Common myeloid progenitor, CD34-positive (primary cell): ENCODE measurements at regions not wholly inside any gene's neighbourhood (a gene's known extent, or its start where the extent isn't known, plus 50 kb on each side); places are given as distances from the start of the nearest gene placed in this dataset.
A peak's percentile ranks its signal among the peaks of the same experiment; 100 is the strongest.

Experiments used
- CTCF ChIA-PET: fragments of 350-600 bp; sonication (Branson Sonifier 250); formaldehyde crosslinking; loops from one replicate; lab custom pipeline; 2021; ENCODE audit warnings: antibody characterized with exemption; lab: Charles Lee
- POLR2A ChIA-PET: fragments of 350-600 bp; sonication (Branson Sonifier 250); formaldehyde crosslinking; loops from one replicate; lab custom pipeline; 2021; ENCODE audit warnings: antibody characterized with exemption; lab: Charles Lee
- DNase-seq, 3 donors: peaks; one replicate each; pipeline versions ENCODE4 v3.0.0 to v3.0.0-alpha.2; 2013
- H3K27ac ChIP-seq, 2 experiments: 1 replicate in 1 of 2; 2 replicates in 1 of 2; pipeline ENCODE4 v1.7.0; 2013; ENCODE audit warnings: inconsistent platforms in 2 of 2, low read length in 2 of 2, mild to moderate bottlenecking in 2 of 2, low read depth in 1 of 2, moderate library complexity in 1 of 2; ENCODE audit not compliant: severe bottlenecking in 2 of 2, insufficient read depth in 1 of 2, poor library complexity in 1 of 2
- H3K27me3 ChIP-seq, 5 experiments: replicated peaks in 2 of 5; 1 replicate in 3 of 5; 2 replicates in 2 of 5; pipeline versions ENCODE4 v1.6.1 to v1.7.0; 2013; ENCODE audit warnings: low read length in 4 of 5, mild to moderate bottlenecking in 2 of 5, moderate library complexity in 2 of 5, inconsistent platforms in 1 of 5; ENCODE audit not compliant: insufficient read depth in 5 of 5, control insufficient read depth in 4 of 5
- H3K36me3 ChIP-seq, 4 experiments: 1 replicate in 2 of 4; 2 replicates in 2 of 4; pipeline versions ENCODE4 v1.6.1 to v1.7.0; 2013; ENCODE audit warnings: low read length in 3 of 4, control low read depth in 1 of 4, mild to moderate bottlenecking in 1 of 4; ENCODE audit not compliant: control insufficient read depth in 4 of 4, insufficient read depth in 4 of 4
- H3K4me1 ChIP-seq, 4 experiments: 1 replicate in 3 of 4; 2 replicates in 1 of 4; pipeline versions ENCODE4 v1.6.1 to v1.7.1; 2013; ENCODE audit warnings: low read length in 3 of 4, mild to moderate bottlenecking in 3 of 4, control low read depth in 1 of 4, inconsistent platforms in 1 of 4, moderate library complexity in 1 of 4; ENCODE audit not compliant: control insufficient read depth in 4 of 4, insufficient read depth in 4 of 4; ENCODE audit errors: control extremely low read depth in 1 of 4
- H3K4me3 ChIP-seq, 7 experiments: 1 replicate in 4 of 7; 2 replicates in 3 of 7; pipeline versions ENCODE4 v1.5.1 to v1.7.0; 2013; ENCODE audit warnings: mild to moderate bottlenecking in 7 of 7, low read length in 6 of 7, moderate library complexity in 6 of 7, inconsistent platforms in 2 of 7, low read depth in 2 of 7, control low read depth in 1 of 7; ENCODE audit not compliant: insufficient read depth in 4 of 7, control insufficient read depth in 1 of 7; ENCODE audit errors: extremely low read depth in 1 of 7
- H3K9me3 ChIP-seq, 5 experiments: 1 replicate in 4 of 5; 2 replicates in 1 of 5; pipeline versions ENCODE4 v1.6.1 to v1.7.1; 2013; ENCODE audit warnings: low read length in 4 of 5, mild to moderate bottlenecking in 2 of 5, inconsistent platforms in 1 of 5, low read depth in 1 of 5, moderate library complexity in 1 of 5; ENCODE audit not compliant: control insufficient read depth in 4 of 5, insufficient read depth in 2 of 5; ENCODE audit errors: control extremely low read depth in 1 of 5
- WGBS: methylation state at CpG from one replicate; pipeline ENCODE4 v1.1.5; 2013; ENCODE audit not compliant: insufficient coverage; 5-methylcytosine and 5-hydroxymethylcytosine counted together

- no peaks in the 10 kb centered on the region for H3K36me3 ChIP-seq
- no peaks in the 10 kb centered on the region for H3K4me1 ChIP-seq
- CTCF ChIA-PET = interaction anchor here (1.6 kb wide), 1 partner anchor 8 kb away, joined by 7 read pairs; no protein-coding TSS in a partner anchor
- POLR2A ChIA-PET = no interaction called here
- no peak overlapping the region for H3K4me3 ChIP-seq
- 95% methylated on average over 6 of the region's 6 CpGs for WGBS
- H3K27me3 ChIP-seq = peaks cover 0 to 1% (median 0%) of the 10 kb centered on the region in 5 experiments
- no peak for DNase-seq
- no peaks in the 10 kb centered on the region for H3K9me3 ChIP-seq
- no peak overlapping the region for H3K27ac ChIP-seq
Measured at GRCh38 chr3:102664126-102664525, 229.3 kb downstream of the ZPLD1 start.

- Histone ChIP-seq H3K4me1 (no peaks in the 10 kb centered on the region), H3K27me3 (peaks cover 0 to 1% (median 0%) of the 10 kb centered on the region in 5 experiments), H3K4me3 (no peak overlapping the region), H3K9me3 (no peaks in the 10 kb centered on the region), H3K36me3 (no peaks in the 10 kb centered on the region), H3K27ac (no peak overlapping the region)
- 83% methylated on average over 1 of the region's 4 CpGs for WGBS
- ChIA-PET CTCF (interaction anchor here (0.7 kb wide), 1 partner anchor 11 kb away, joined by 3 read pairs; no protein-coding TSS in a partner anchor), POLR2A (no interaction called here)
- no peak for DNase-seq
Measured at GRCh38 chr3:102665183-102665582, 230.4 kb downstream of the ZPLD1 start.

GRCh38 chr3:102668247-102668646 lies 233.4 kb downstream of the ZPLD1 start:
- H3K36me3 ChIP-seq = no peaks in the 10 kb centered on the region
- CTCF ChIA-PET = no interaction called here
- no peak overlapping the region for H3K27ac ChIP-seq
- no peak for DNase-seq
- POLR2A ChIA-PET = no interaction called here
- H3K4me3 ChIP-seq = no peak overlapping the region
- 81% methylated on average over 4 of the region's 4 CpGs for WGBS
- peaks cover 0 to 1% (median 0%) of the 10 kb centered on the region in 5 experiments for H3K27me3 ChIP-seq
- no peaks in the 10 kb centered on the region for H3K4me1 ChIP-seq
- H3K9me3 ChIP-seq = no peaks in the 10 kb centered on the region

GRCh38 chr3:102670986-102671385 lies 236.2 kb downstream of the ZPLD1 start:
- Histone ChIP-seq H3K27ac (no peak overlapping the region), H3K4me1 (no peaks in the 10 kb centered on the region), H3K4me3 (no peak overlapping the region), H3K9me3 (no peaks in the 10 kb centered on the region), H3K27me3 (peaks cover 0 to 8% (median 1%) of the 10 kb centered on the region in 5 experiments), H3K36me3 (no peaks in the 10 kb centered on the region)
- ChIA-PET CTCF (no interaction called here), POLR2A (no interaction called here)
- no peak for DNase-seq
- WGBS = 86% methylated on average over 1 of the region's 2 CpGs

- H3K27ac ChIP-seq = no peak overlapping the region
- ChIA-PET CTCF (interaction anchor here (1.0 to 3.0 kb wide), 5 partner anchors 9 to 860 kb away, joined by 3 to 19 read pairs (median 6); no protein-coding TSS in a partner anchor), POLR2A (no interaction called here)
- WGBS = no CpG with 5 or more reads among the region's 1 CpG
- no peaks in the 10 kb centered on the region for H3K9me3 ChIP-seq
- peaks cover 0 to 8% (median 1%) of the 10 kb centered on the region in 5 experiments for H3K27me3 ChIP-seq
- H3K36me3 ChIP-seq = no peaks in the 10 kb centered on the region
- no peak for DNase-seq
- H3K4me3 ChIP-seq = no peak overlapping the region
- no peaks in the 10 kb centered on the region for H3K4me1 ChIP-seq
Measured at GRCh38 chr3:102672305-102672704, 237.5 kb downstream of the ZPLD1 start.

- Histone ChIP-seq H3K27ac (no peak overlapping the region), H3K36me3 (no peaks in the 10 kb centered on the region), H3K9me3 (no peaks in the 10 kb centered on the region), H3K27me3 (peaks cover 0 to 8% (median 1%) of the 10 kb centered on the region in 5 experiments), H3K4me1 (no peaks in the 10 kb centered on the region), H3K4me3 (no peak overlapping the region)
- CTCF ChIA-PET = interaction anchor here (1.0 to 3.0 kb wide), 8 partner anchors 10 to 861 kb away, joined by 3 to 19 read pairs (median 4); no protein-coding TSS in a partner anchor
- POLR2A ChIA-PET = no interaction called here
- 23% methylated on average over 15 of the region's 16 CpGs for WGBS
- DNase-seq = peak; percentile 27 to 64 (median 56)
Measured at GRCh38 chr3:102673271-102674115, 238.7 kb downstream of the ZPLD1 start.

GRCh38 chr3:102674284-102674683 lies 239.5 kb downstream of the ZPLD1 start:
- ChIA-PET CTCF (interaction anchor here (1.1 to 3.0 kb wide), 5 partner anchors 12 to 445 kb away, joined by 3 to 19 read pairs (median 5); no protein-coding TSS in a partner anchor), POLR2A (no interaction called here)
- H3K27ac ChIP-seq = no peak overlapping the region
- H3K27me3 ChIP-seq = peaks cover 0 to 8% (median 0%) of the 10 kb centered on the region in 5 experiments
- no peak overlapping the region for H3K4me3 ChIP-seq
- no peaks in the 10 kb centered on the region for H3K4me1 ChIP-seq
- no peaks in the 10 kb centered on the region for H3K36me3 ChIP-seq
- 90% methylated on average over 6 of the region's 7 CpGs for whole genome bisulfite sequencing
- no peaks in the 10 kb centered on the region for H3K9me3 ChIP-seq
- no peak for DNase-seq
